ENCODE measurements at regions not wholly inside any gene's neighbourhood (a gene's known extent, or its start where the extent isn't known, plus 50 kb on each side); places are given as distances from the start of the nearest gene placed in this dataset.

- no peak for ATAC-seq
These were observed 89.9 kb upstream of the C16orf82 start for GRCh38 chr16:26976873-26977272.

More at GRCh38 chr16:26976873-26977272, 89.9 kb upstream of the C16orf82 start:
- Histone ChIP-seq H3K27ac (ENCODE audit: extremely low read depth, low read depth, low read length) (no peak overlapping the region), H2AFZ (ENCODE audit: low read depth, low read length) (no peak overlapping the region), H3K36me3 (ENCODE audit: control insufficient read depth, insufficient read depth, low read length) (no peaks in the 10 kb centered on the region), H3K4me3 (no peak overlapping the region), H3K4me1 (replicated peaks in 1 of 2; ENCODE audit: control insufficient read depth in 2 of 2, insufficient read depth in 2 of 2, low read length in 2 of 2) (no peaks in the 10 kb centered on the region), H3K9ac (ENCODE audit: insufficient read depth in 1 of 2, low read depth in 2 of 2, low read length in 2 of 2) (no peak overlapping the region), H4K20me1 (replicated peaks; ENCODE audit: control insufficient read depth, insufficient read depth, low read length) (no peaks in the 10 kb centered on the region), H3K4me2 (ENCODE audit: insufficient read depth, low read length) (no peak overlapping the region), H3K9me1 (ENCODE audit: control insufficient read depth, insufficient read depth, low read length) (no peaks in the 10 kb centered on the region), H3K27me3 (ENCODE audit: control insufficient read depth in 2 of 2, insufficient read depth in 2 of 2, low read length in 2 of 2) (peaks cover 0 to 5% of the 10 kb centered on the region in 2 experiments; a peak in 2 of 5 replicates), H3K79me2 (ENCODE audit: control insufficient read depth, insufficient read depth, low read length) (no peaks in the 10 kb centered on the region), H3K9me3 (replicated peaks; ENCODE audit: control insufficient read depth, insufficient read depth, low read depth, low read length) (no peaks in the 10 kb centered on the region)
- in situ Hi-C loops (cut with MboI), result no loop called here
- DNase-seq (ENCODE audit: extremely low read depth in 1 of 4, low spot score in 3 of 4), result no peak
- WGBS (ENCODE audit: insufficient coverage, low coverage, missing lambda C conversion rate), result 0% methylated on average over 5 of the region's 5 CpGs
- intact Hi-C loops (cut with micrococcal nuclease), result no loop called here
- CTCF ChIA-PET (ENCODE audit: low intra/inter-chr PET ratio), result no interaction called here
- BruUV-seq (replicated peaks), result no TSS peak
- FAIRE-seq, result no peak
- TF ChIP-seq RBBP5 (IDR thresholded peaks at IDR 0.05; ENCODE audit: borderline replicate concordance, insufficient read depth, low read length, poor library complexity, severe bottlenecking) (no peak), XRCC3 (IDR thresholded peaks at IDR 0.05) (no peak), SOX6 (IDR thresholded peaks at IDR 0.05) (no peak), HMBOX1 (IDR thresholded peaks at IDR 0.05) (no peak), KAT7 (CRISPR knock-in tag; IDR thresholded peaks at IDR 0.05; ENCODE audit: borderline replicate concordance) (no peak), TCF7L2 (IDR thresholded peaks at IDR 0.05; ENCODE audit: low read depth, low read length) (no peak), TEAD2 (tag; IDR thresholded peaks at IDR 0.05) (no peak), PRDM10 (IDR thresholded peaks at IDR 0.05; ENCODE audit: partially characterized antibody) (no peak), NR2C2 (CRISPR knock-in tag; IDR thresholded peaks at IDR 0.05) (no peak), NR2C2 (tag; IDR thresholded peaks at IDR 0.05) (no peak)
- POLR2A ChIA-PET, result interaction anchor here (0.6 kb wide), 1 partner anchor 32 kb away, joined by 3 read pairs; no protein-coding TSS in a partner anchor
